Spleen (tissue), 11 donors: ENCODE measurements at regions not wholly inside any gene's neighbourhood (a gene's known extent, or its start where the extent isn't known, plus 50 kb on each side); places are given as distances from the start of the nearest gene placed in this dataset.

ENCODE experiments used
- DNase-seq: peaks from one replicate; pipeline ENCODE4 v3.0.0-alpha.2; 2020
- H3K27ac ChIP-seq, 8 donors: fragments of 200-600 bp; sonication (generic) in 7 of 8; 1 replicate in 4 of 8; 2 replicates in 4 of 8; pipeline versions ENCODE4 v1.5.0 to v1.8.0; 2016 to 2021; ENCODE audit warnings: inconsistent platforms in 4 of 8, mild to moderate bottlenecking in 4 of 8, moderate library complexity in 1 of 8
- H3K27me3 ChIP-seq, 7 donors: fragments of 200-600 bp; sonication (generic) in 6 of 7; replicated peaks in 1 of 7; 1 replicate in 4 of 7; 2 replicates in 3 of 7; pipeline versions ENCODE4 v1.5.0 to v1.8.0; 2016 to 2021; ENCODE audit warnings: inconsistent platforms in 3 of 7, mild to moderate bottlenecking in 1 of 7
- H3K36me3 ChIP-seq, 6 donors: fragments of 200-600 bp; sonication (generic) in 5 of 6; 1 replicate in 4 of 6; 2 replicates in 2 of 6; pipeline versions ENCODE4 v1.5.0 to v1.8.0; 2016 to 2021; ENCODE audit warnings: inconsistent platforms in 2 of 6
- H3K4me1 ChIP-seq, 6 donors: fragments of 200-600 bp; sonication (generic) in 5 of 6; 1 replicate in 3 of 6; 2 replicates in 3 of 6; pipeline versions ENCODE4 v1.5.0 to v1.8.0; 2016 to 2021; ENCODE audit warnings: inconsistent platforms in 3 of 6
- H3K4me3 ChIP-seq, 8 donors: fragments of 200-600 bp; sonication (generic) in 7 of 8; 1 replicate in 4 of 8; 2 replicates in 4 of 8; pipeline versions ENCODE4 v1.5.0 to v1.8.0; 2016 to 2021; ENCODE audit warnings: inconsistent platforms in 4 of 8, mild to moderate bottlenecking in 4 of 8, moderate library complexity in 2 of 8
- H3K9me3 ChIP-seq, 8 donors: fragments of 200-600 bp; sonication (generic) in 7 of 8; 1 replicate in 4 of 8; 2 replicates in 4 of 8; pipeline versions ENCODE4 v1.5.0 to v1.8.0; 2016 to 2021; ENCODE audit warnings: inconsistent platforms in 4 of 8
- CTCF ChIP-seq, 11 experiments: fragments of 200-600 bp in 7 of 11; fragments of 450-650 bp in 4 of 11; sonication (generic) in 4 of 11; IDR thresholded peaks in 8 of 11; conservative IDR thresholded peaks in 3 of 11; 1 replicate in 7 of 11; 2 replicates in 4 of 11; pipeline versions ENCODE4 v1.4.0 to v1.8.0; 2016 to 2021; ENCODE audit warnings: antibody characterized with exemption in 11 of 11, inconsistent platforms in 4 of 11, mild to moderate bottlenecking in 1 of 11
- POLR2A ChIP-seq, 3 donors: fragments of 450-650 bp; IDR thresholded peaks; one replicate each; pipeline ENCODE4 v1.5.1; 2017; ENCODE audit warnings: antibody characterized with exemption in 3 of 3, mild to moderate bottlenecking in 1 of 3
- POLR2AphosphoS5 ChIP-seq, 3 donors: sonication (generic); formaldehyde crosslinking; IDR thresholded peaks; one replicate each; pipeline ENCODE4 v1.5.1; 2017; ENCODE audit warnings: antibody characterized with exemption in 3 of 3
- WGBS, 5 donors: extraction: QIAGEN DNeasy Blood & Tissue Kit in 3 of 5; methylation state at CpG; one replicate each; pipeline versions ENCODE4 v1.1.5 to v1.1.7; 2013 to 2018; 5-methylcytosine and 5-hydroxymethylcytosine counted together
- intact Hi-C: fragments of 100-400 bp; cut with DNase I; formaldehyde crosslinking; loops from one replicate; pipeline ENCODE4 v1.15.0; 2023; ENCODE audit warnings: low total_unique reads
- donor health status: healthy with polysubstance abuse.
- donor health status: DM: no; HTN: no; CAD: no; lungs with moderate emphysema.
- donor health status: DM: no; HTN: no; CAD: no.
- donor health status: Bipolar disorder and iron deficiency.
- donor health status: healthy.
- donor health status: DM: no; HTN: no; CAD: no.
- donor health status: DM: yes; HTN: yes; CAD: no.

- no peak for DNase-seq
- Histone ChIP-seq H3K36me3 (no peaks in the 10 kb centered on the region), H3K27ac (no peak overlapping the region), H3K4me1 (peaks cover 0 to 26% (median 5%) of the 10 kb centered on the region in 6 donors), H3K27me3 (no peaks in the 10 kb centered on the region), H3K4me3 (no peak overlapping the region), H3K9me3 (no peaks in the 10 kb centered on the region)
- intact Hi-C loops, result no loop called here
- 75 to 96% (median 91%) methylated on average over 3 of the region's 3 CpGs for WGBS, 5 donors
- TF ChIP-seq CTCF (IDR thresholded peaks at IDR 0.05 in 8 of 11, conservative IDR thresholded peaks at IDR 0.05 in 3 of 11), result no peak
- no peak for TF ChIP-seq POLR2AphosphoS5 (IDR thresholded peaks at IDR 0.05)
- no peak for TF ChIP-seq POLR2A (IDR thresholded peaks at IDR 0.05)
Measured at GRCh38 chr1:199405634-199406196, 621.8 kb upstream of the NR5A2 start.

- intact Hi-C loops, result no loop called here
- 80 to 88% (median 83%) methylated on average over 3 of the region's 3 CpGs for WGBS, 5 donors
- H3K9me3 ChIP-seq, result peaks cover 0 to 5% (median 2%) of the 10 kb centered on the region in 8 donors
- DNase-seq, result no peak
- peaks cover 0 to 8% (median 0%) of the 10 kb centered on the region in 6 donors for H3K4me1 ChIP-seq
- no peaks in the 10 kb centered on the region for H3K36me3 ChIP-seq
- no peak for TF ChIP-seq POLR2AphosphoS5 (IDR thresholded peaks at IDR 0.05)
- TF ChIP-seq CTCF (IDR thresholded peaks at IDR 0.05 in 8 of 11, conservative IDR thresholded peaks at IDR 0.05 in 3 of 11), result no peak
- no peak for TF ChIP-seq POLR2A (IDR thresholded peaks at IDR 0.05)
- H3K27me3 ChIP-seq, result no peaks in the 10 kb centered on the region
- H3K4me3 ChIP-seq, result no peak overlapping the region
- no peak overlapping the region for H3K27ac ChIP-seq
Measured at GRCh38 chr1:199410462-199410861, 617.0 kb upstream of the NR5A2 start.

GRCh38 chr1:199411506-199411905 is 616.0 kb upstream of the NR5A2 start:
- H3K9me3 ChIP-seq, result peaks cover 0 to 16% (median 12%) of the 10 kb centered on the region in 8 donors
- peaks cover 0 to 8% (median 0%) of the 10 kb centered on the region in 6 donors for H3K4me1 ChIP-seq
- no peaks in the 10 kb centered on the region for H3K36me3 ChIP-seq
- no peak for TF ChIP-seq POLR2AphosphoS5 (IDR thresholded peaks at IDR 0.05)
- no peak for TF ChIP-seq POLR2A (IDR thresholded peaks at IDR 0.05)
- no peak for TF ChIP-seq CTCF (IDR thresholded peaks at IDR 0.05 in 8 of 11, conservative IDR thresholded peaks at IDR 0.05 in 3 of 11)
- H3K27ac ChIP-seq, result no peak overlapping the region
- no peak overlapping the region for H3K4me3 ChIP-seq
- no peaks in the 10 kb centered on the region for H3K27me3 ChIP-seq
- no peak for DNase-seq
- intact Hi-C loops, result no loop called here

- no peak overlapping the region for H3K4me3 ChIP-seq
- 46 to 89% (median 75%) methylated on average over 1 of the region's 1 CpG for WGBS, 5 donors
- TF ChIP-seq POLR2A (IDR thresholded peaks at IDR 0.05), result no peak
- TF ChIP-seq CTCF (IDR thresholded peaks at IDR 0.05 in 8 of 11, conservative IDR thresholded peaks at IDR 0.05 in 3 of 11), result no peak
- no peak for TF ChIP-seq POLR2AphosphoS5 (IDR thresholded peaks at IDR 0.05)
- H3K27ac ChIP-seq, result no peak overlapping the region
- H3K9me3 ChIP-seq, result peaks cover 0 to 13% (median 12%) of the 10 kb centered on the region in 8 donors
- H3K36me3 ChIP-seq, result no peaks in the 10 kb centered on the region
- H3K27me3 ChIP-seq, result no peaks in the 10 kb centered on the region
- intact Hi-C loops, result no loop called here
- no peak for DNase-seq
- no peaks in the 10 kb centered on the region for H3K4me1 ChIP-seq
Measured at GRCh38 chr1:199422206-199422605, 605.3 kb upstream of the NR5A2 start.
